NOMO-1 (cell line): ENCODE measurements at regions not wholly inside any gene's neighbourhood (a gene's known extent, or its start where the extent isn't known, plus 50 kb on each side); places are given as distances from the start of the nearest gene placed in this dataset.

ENCODE experiments used
- DNase-seq, 2 experiments: peaks; one replicate each; lab custom pipeline; 2025; ENCODE audit not compliant: unreplicated experiment in 2 of 2; lab: John Stamatoyannopoulos, UW

GRCh38 chr3:162168715-162169114, 672.1 kb downstream of the OTOL1 start:
- no peak for DNase-seq

- DNase-seq = no peak
Measured at GRCh38 chr3:162170581-162170980, 674.0 kb downstream of the OTOL1 start.

GRCh38 chr3:162171970-162172369, 675.4 kb downstream of the OTOL1 start:
- DNase-seq = no peak

GRCh38 chr3:162175145-162175544, 678.5 kb downstream of the OTOL1 start:
- DNase-seq = no peak

GRCh38 chr3:162175878-162176277, 679.3 kb downstream of the OTOL1 start:
- no peak for DNase-seq

- no peak for DNase-seq
Measured at GRCh38 chr3:162183440-162183839, 686.8 kb downstream of the OTOL1 start.

GRCh38 chr3:162192340-162193029, 695.9 kb downstream of the OTOL1 start:
- DNase-seq = no peak

- no peak for DNase-seq
Measured at GRCh38 chr3:162193148-162194095, 696.8 kb downstream of the OTOL1 start.

GRCh38 chr3:162195147-162195546, 698.5 kb downstream of the OTOL1 start:
- DNase-seq = no peak

GRCh38 chr3:162196964-162197363, 700.4 kb downstream of the OTOL1 start:
- DNase-seq = no peak

GRCh38 chr3:162200836-162201235, 704.2 kb downstream of the OTOL1 start:
- no peak for DNase-seq

- no peak for DNase-seq
Measured at GRCh38 chr3:162206648-162207047, 710.0 kb downstream of the OTOL1 start.

- no peak for DNase-seq
Measured at GRCh38 chr3:162211470-162211869, 714.9 kb downstream of the OTOL1 start.

GRCh38 chr3:162213196-162213595, 716.6 kb downstream of the OTOL1 start:
- no peak for DNase-seq

- DNase-seq = no peak
Measured at GRCh38 chr3:162213956-162214355, 717.3 kb downstream of the OTOL1 start.

- no peak for DNase-seq
Measured at GRCh38 chr3:162217647-162218046, 721.0 kb downstream of the OTOL1 start.

GRCh38 chr3:162218479-162218878, 721.9 kb downstream of the OTOL1 start:
- no peak for DNase-seq

GRCh38 chr3:162224746-162225145, 728.1 kb downstream of the OTOL1 start:
- no peak for DNase-seq

GRCh38 chr3:162236949-162237348, 740.3 kb downstream of the OTOL1 start:
- DNase-seq = no peak

- no peak for DNase-seq
Measured at GRCh38 chr3:162250782-162251181, 754.2 kb downstream of the OTOL1 start.

- no peak for DNase-seq
Measured at GRCh38 chr3:162262129-162262528, 765.5 kb downstream of the OTOL1 start.

GRCh38 chr3:162263596-162263995, 767.0 kb downstream of the OTOL1 start:
- no peak for DNase-seq
